AG09319 (cell line): ENCODE measurements at regions not wholly inside any gene's neighbourhood (a gene's known extent, or its start where the extent isn't known, plus 50 kb on each side); places are given as distances from the start of the nearest gene placed in this dataset.

Source experiments
- DNase-seq: peaks from one replicate; pipeline ENCODE4 v3.0.0-alpha.2; 2010; ENCODE audit warnings: low read depth; ENCODE audit errors: extremely low read depth
- TF ChIP-seq, protein P1 (sequence below): IDR thresholded peaks from 2 replicates; pipeline ENCODE4 v1.5.1; 2011; ENCODE audit warnings: low read depth, mild to moderate bottlenecking, inconsistent platforms, low read length, moderate library complexity

DNA sequence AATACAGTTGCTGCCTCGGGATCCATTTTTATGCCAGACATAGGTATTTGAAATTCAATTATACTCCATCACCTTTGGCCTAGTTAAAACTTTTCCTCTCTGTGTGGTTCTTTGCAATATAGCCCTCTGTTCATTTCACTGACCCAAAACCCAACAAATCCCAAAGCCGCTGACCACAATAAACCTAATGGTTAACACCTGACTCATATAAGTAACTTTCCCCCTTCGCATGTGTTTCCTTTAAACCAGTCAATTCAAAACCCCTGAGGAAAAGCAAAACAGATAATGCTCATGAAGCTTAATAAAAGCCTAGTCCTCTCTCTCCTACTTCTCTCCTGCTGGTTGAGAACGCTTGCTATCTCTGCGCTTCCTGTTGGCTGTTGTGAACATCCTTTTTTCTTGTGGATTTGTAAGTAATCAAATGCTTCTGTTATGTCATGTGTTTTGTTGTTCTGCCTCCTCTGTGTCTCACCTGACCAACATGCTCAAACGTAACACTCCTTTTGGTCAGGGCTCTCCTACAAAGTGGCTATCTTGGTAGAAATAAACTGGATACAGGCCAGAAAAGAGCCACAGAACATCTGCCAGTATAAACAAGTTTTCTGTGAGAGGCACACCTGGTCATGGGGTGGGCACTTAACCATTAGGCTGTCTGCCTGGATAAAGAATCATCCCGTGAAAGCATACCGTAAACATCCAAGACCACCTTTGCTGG is 652.6 kb downstream of the METTL15 start:
- TF ChIP-seq, protein P1, sequence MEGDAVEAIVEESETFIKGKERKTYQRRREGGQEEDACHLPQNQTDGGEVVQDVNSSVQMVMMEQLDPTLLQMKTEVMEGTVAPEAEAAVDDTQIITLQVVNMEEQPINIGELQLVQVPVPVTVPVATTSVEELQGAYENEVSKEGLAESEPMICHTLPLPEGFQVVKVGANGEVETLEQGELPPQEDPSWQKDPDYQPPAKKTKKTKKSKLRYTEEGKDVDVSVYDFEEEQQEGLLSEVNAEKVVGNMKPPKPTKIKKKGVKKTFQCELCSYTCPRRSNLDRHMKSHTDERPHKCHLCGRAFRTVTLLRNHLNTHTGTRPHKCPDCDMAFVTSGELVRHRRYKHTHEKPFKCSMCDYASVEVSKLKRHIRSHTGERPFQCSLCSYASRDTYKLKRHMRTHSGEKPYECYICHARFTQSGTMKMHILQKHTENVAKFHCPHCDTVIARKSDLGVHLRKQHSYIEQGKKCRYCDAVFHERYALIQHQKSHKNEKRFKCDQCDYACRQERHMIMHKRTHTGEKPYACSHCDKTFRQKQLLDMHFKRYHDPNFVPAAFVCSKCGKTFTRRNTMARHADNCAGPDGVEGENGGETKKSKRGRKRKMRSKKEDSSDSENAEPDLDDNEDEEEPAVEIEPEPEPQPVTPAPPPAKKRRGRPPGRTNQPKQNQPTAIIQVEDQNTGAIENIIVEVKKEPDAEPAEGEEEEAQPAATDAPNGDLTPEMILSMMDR: no peak
- DNase-seq: no peak

DNA sequence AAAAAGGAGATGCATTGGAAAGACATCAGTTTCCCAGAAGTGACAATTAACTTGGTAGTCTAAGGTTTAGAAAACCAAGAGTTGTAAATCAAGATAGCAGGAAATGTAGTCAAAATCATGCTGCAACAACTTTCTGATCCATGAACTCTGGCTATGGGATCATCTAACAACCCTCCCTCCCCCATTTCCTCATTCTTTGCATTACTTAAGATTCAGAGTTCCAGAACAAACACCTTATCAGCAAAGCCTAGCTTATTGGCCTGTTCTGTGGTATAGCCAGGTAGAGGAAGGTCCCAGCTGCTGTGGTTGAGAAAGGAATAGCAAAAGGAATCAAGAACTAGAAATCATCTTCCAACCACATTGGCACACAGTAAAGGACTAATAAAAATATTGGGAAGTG is 651.1 kb downstream of the METTL15 start:
- DNase-seq: no peak
- TF ChIP-seq, protein P1: no peak

DNA sequence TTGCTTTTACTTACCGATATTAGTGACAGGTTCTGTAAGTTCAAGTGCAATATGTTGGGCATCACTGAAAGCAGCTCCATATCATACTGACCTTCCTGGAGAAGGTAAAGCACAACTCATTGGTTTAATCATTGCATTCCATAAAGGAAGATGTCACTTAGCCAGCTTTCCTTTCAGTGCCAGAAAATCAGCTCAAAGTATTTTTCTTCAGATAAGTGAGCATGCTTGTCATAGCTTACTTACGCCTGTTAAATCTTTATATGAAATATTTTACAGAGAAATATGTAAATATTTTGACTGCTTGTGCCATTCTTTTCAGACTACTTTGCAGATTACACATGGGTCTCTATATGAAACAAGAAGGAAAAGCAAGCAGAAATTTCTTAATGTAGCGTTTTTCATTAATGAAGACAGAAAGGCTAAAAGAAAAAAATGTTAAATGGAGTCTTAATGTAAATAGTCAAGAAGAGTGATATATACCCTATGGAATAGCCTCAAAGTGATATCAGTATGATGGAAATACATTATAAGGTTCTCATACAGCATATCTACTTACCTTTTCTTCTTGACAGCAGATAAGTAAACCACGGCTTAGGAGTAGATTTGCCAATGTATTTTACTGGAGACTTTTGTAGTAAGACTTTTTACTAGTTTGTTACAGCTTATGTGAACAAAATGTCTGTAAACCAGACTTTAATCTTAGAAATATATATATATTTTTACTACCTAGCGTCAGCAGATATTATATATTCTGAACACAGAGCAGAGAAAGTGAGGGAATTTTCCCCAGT is 649.7 kb downstream of the METTL15 start:
- no peak for DNase-seq
- TF ChIP-seq, protein P1: no peak

DNA sequence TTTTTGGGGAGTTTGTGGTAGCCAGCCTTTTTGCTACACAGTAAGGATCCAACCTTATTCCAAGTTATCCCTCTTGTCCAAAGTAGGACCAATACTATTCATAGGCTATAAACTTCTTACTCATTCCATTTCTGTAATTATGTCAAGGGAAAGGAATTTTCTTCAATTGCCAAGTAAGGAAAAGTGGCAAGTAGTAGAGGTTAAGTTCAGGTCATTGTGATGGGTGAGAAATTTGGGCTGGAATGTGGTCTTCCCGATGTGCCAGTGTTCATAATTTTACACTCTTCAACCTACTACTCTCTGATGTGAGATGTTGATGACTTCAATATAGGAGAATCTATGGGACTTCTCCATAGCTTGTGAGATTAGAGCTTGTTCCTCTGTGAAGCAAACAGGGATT is 648.8 kb downstream of the METTL15 start:
- no peak for DNase-seq
- TF ChIP-seq, protein P1: no peak

DNA sequence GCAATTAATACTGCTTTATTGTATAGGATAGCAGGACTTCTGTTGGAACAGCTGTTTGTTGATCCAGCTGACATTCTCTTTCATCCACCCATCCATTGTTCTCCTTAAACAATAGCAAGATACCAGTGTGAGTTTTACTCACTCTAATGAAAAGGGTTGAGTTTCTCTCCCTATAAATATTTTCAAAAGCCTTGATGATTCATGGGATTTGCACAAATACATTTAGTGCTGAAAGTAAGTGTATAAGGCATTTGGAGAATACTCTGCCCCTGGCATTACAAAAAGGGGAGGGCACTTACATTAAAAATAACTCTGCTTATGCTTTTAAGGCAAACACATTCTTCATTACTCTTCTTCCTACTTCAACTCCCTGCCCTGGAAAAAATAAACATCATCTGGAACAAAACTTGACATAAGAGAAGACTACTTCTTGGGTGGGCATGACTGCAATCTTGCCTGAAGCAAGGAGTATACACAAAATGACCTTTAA is 634.9 kb downstream of the METTL15 start:
- no peak for DNase-seq
- TF ChIP-seq, protein P1: no peak

DNA sequence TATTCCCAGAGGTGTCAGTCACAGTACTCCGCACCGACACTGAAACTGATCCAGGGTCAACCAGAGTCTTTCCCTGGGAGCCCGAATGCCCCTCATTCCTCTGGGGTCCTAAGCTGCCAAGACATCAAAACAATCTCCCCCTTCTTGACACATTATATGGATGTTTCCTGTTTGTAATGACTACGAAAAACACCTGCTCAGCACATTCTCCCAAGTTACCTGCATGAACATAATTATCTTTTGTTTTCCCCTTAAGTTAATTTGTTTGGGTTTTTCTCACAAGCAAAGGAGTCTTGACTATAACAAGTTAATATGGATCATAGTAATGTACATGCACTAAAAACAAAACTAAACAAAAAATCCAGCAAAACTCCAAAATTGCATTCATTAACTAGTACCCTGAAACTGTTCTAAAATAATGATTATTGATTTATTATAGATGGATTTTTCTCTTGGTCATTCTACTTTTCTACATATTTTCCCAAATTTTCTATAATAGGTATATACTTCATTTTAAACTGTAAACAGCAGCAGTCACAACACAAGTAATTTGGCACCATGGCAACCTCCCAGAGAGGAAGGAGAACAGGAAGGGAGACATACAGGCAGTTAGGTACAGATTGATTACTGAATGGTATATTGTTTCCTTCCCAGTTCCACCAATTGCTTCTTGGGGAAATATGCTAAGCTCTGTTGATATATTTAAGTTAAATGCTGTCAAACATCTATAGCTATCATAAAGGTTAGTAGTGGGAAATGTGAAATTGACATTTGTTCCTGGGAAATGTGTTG is 631.5 kb downstream of the METTL15 start:
- TF ChIP-seq, protein P1: no peak
- no peak for DNase-seq
